Mesenchymal stem cell (in vitro differentiated cells and primary cell): ENCODE measurements at regions not wholly inside any gene's neighbourhood (a gene's known extent, or its start where the extent isn't known, plus 50 kb on each side); places are given as distances from the start of the nearest gene placed in this dataset.
A peak's percentile ranks its signal among the peaks of the same experiment; 100 is the strongest.

ENCODE experiments used
- DNase-seq: peaks from one replicate; pipeline ENCODE4 v3.0.0-alpha.2; 2013
- H2AFZ ChIP-seq: one replicate; pipeline ENCODE4 v1.6.1; 2013; ENCODE audit warnings: low read depth, mild to moderate bottlenecking, control low read depth, inconsistent platforms, low read length, moderate library complexity
- H2AK5ac ChIP-seq: 2 replicates; pipeline ENCODE4 v1.6.1; 2013; ENCODE audit warnings: low read length, moderate library complexity, mild to moderate bottlenecking, inconsistent platforms; ENCODE audit not compliant: severe bottlenecking
- H2BK120ac ChIP-seq: one replicate; pipeline ENCODE4 v1.6.1; 2013; ENCODE audit warnings: low read depth, mild to moderate bottlenecking, inconsistent platforms, low read length, moderate library complexity
- H2BK12ac ChIP-seq, 2 experiments: one replicate each; pipeline ENCODE4 v1.6.1; 2013; ENCODE audit warnings: inconsistent platforms in 2 of 2, low read length in 2 of 2, mild to moderate bottlenecking in 2 of 2, moderate library complexity in 2 of 2, control low read depth in 1 of 2
- H2BK15ac ChIP-seq: one replicate; pipeline ENCODE4 v1.6.1; 2013; ENCODE audit warnings: mild to moderate bottlenecking, low read depth, inconsistent platforms; ENCODE audit not compliant: poor library complexity, severe bottlenecking
- H2BK5ac ChIP-seq: 2 replicates; pipeline ENCODE4 v1.6.1; 2013; ENCODE audit warnings: low read depth, mild to moderate bottlenecking, low read length, control low read depth, inconsistent platforms; ENCODE audit not compliant: poor library complexity, severe bottlenecking
- H3K14ac ChIP-seq, 2 experiments: one replicate each; pipeline ENCODE4 v1.6.1; 2013; ENCODE audit warnings: inconsistent platforms in 2 of 2, low read length in 2 of 2, control low read depth in 1 of 2, mild to moderate bottlenecking in 1 of 2, moderate library complexity in 1 of 2
- H3K18ac ChIP-seq, 2 experiments: one replicate each; pipeline ENCODE4 v1.6.1; 2013; ENCODE audit warnings: inconsistent platforms in 2 of 2, low read length in 2 of 2, control low read depth in 1 of 2, low read depth in 1 of 2, mild to moderate bottlenecking in 1 of 2
- H3K23ac ChIP-seq, 2 experiments: one replicate each; pipeline ENCODE4 v1.6.1; 2013; ENCODE audit warnings: inconsistent platforms in 2 of 2, low read length in 2 of 2, mild to moderate bottlenecking in 2 of 2, moderate library complexity in 2 of 2, control low read depth in 1 of 2
- H3K27ac ChIP-seq: 2 replicates; pipeline ENCODE4 v1.5.1; 2013; ENCODE audit warnings: mild to moderate bottlenecking, moderate library complexity, low read length, control low read depth, inconsistent platforms; ENCODE audit not compliant: poor library complexity, severe bottlenecking
- H3K27me3 ChIP-seq, 2 experiments: 2 replicates each; pipeline versions ENCODE4 v1.6.1 to v1.7.0; 2013; ENCODE audit warnings: low read length in 2 of 2, mild to moderate bottlenecking in 2 of 2, moderate library complexity in 2 of 2, control low read depth in 1 of 2, inconsistent platforms in 1 of 2; ENCODE audit not compliant: control insufficient read depth in 1 of 2, insufficient read depth in 1 of 2
- H3K36me3 ChIP-seq, 2 experiments: 2 replicates each; pipeline versions ENCODE4 v1.6.1 to v1.7.0; 2013; ENCODE audit warnings: low read length in 2 of 2, control low read depth in 1 of 2, inconsistent platforms in 1 of 2, low read depth in 1 of 2, mild to moderate bottlenecking in 1 of 2; ENCODE audit not compliant: insufficient read depth in 2 of 2, control insufficient read depth in 1 of 2
- H3K4ac ChIP-seq, 2 experiments: one replicate each; pipeline ENCODE4 v1.6.1; 2013; ENCODE audit warnings: inconsistent platforms in 2 of 2, low read length in 2 of 2, mild to moderate bottlenecking in 2 of 2, moderate library complexity in 2 of 2, control low read depth in 1 of 2, low read depth in 1 of 2
- H3K4me1 ChIP-seq: 2 replicates; pipeline ENCODE4 v1.6.1; 2013; ENCODE audit warnings: low read depth, low read length, control low read depth; ENCODE audit not compliant: control insufficient read depth, insufficient read depth
- H3K4me2 ChIP-seq: 2 replicates; pipeline ENCODE4 v1.6.1; 2013; ENCODE audit warnings: low read length, mild to moderate bottlenecking, inconsistent platforms; ENCODE audit not compliant: poor library complexity, severe bottlenecking
- H3K4me3 ChIP-seq, 2 experiments: 2 replicates each; pipeline versions ENCODE4 v1.5.1 to v1.7.0; 2013; ENCODE audit warnings: low read length in 2 of 2, mild to moderate bottlenecking in 2 of 2, control low read depth in 1 of 2, low read depth in 1 of 2; ENCODE audit not compliant: insufficient read depth in 1 of 2
- H3K79me1 ChIP-seq: replicated peaks from 2 replicates; pipeline ENCODE4 v1.6.1; 2013; ENCODE audit warnings: mild to moderate bottlenecking, control low read depth, low read length, inconsistent platforms; ENCODE audit not compliant: poor library complexity, severe bottlenecking
- H3K9ac ChIP-seq: 2 replicates; pipeline ENCODE4 v1.7.0; 2013; ENCODE audit warnings: mild to moderate bottlenecking, low read length, moderate library complexity
- H3K9me3 ChIP-seq: 2 replicates; pipeline ENCODE4 v1.7.0; 2013; ENCODE audit warnings: mild to moderate bottlenecking, low read length; ENCODE audit not compliant: control insufficient read depth
- H4K8ac ChIP-seq: one replicate; pipeline ENCODE4 v1.6.1; 2013; ENCODE audit warnings: inconsistent platforms, mild to moderate bottlenecking, low read length, moderate library complexity
- H4K91ac ChIP-seq: one replicate; pipeline ENCODE4 v1.6.1; 2013; ENCODE audit warnings: mild to moderate bottlenecking, low read length, inconsistent platforms
- WGBS: methylation state at CpG from one replicate; pipeline ENCODE4 v1.1.7; 2013; ENCODE audit warnings: mixed read lengths; 5-methylcytosine and 5-hydroxymethylcytosine counted together

DNA sequence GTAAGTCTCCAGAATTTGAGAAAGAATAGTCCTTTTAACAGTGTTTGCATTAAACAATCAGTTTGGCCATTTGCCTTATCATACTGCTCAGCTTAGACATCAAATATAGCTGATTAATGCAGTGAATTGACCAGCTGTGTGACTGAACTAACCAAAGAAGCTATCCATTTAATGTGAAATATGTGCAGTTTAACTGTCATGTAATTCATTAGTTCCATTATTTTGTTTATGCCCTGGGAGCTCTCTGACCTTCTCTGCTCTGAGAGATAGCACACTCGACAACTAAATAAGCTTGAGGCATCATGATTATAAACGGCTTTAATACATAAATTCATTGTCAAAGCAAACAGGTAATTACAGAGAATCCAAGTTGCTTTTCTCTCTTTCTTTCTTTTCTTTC is 324.3 kb upstream of the PCDH7 start:
- Histone ChIP-seq H2AFZ (no peak overlapping the region), H2BK12ac (no peak overlapping the region), H3K27me3 (no peaks in the 10 kb centered on the region), H3K79me1 (no peaks in the 10 kb centered on the region), H4K8ac (no peak overlapping the region), H3K23ac (no peak overlapping the region), H2AK5ac (no peak overlapping the region), H2BK15ac (no peak overlapping the region), H3K27ac (no peak overlapping the region), H3K14ac (no peak overlapping the region), H3K4ac (no peak overlapping the region), H3K36me3 (no peaks in the 10 kb centered on the region), H2BK120ac (no peak overlapping the region), H2BK5ac (no peak overlapping the region), H3K4me3 (no peak overlapping the region), H3K4me1 (no peaks in the 10 kb centered on the region), H3K9ac (no peak overlapping the region), H3K18ac (no peak overlapping the region), H3K9me3 (peaks cover 9% of the 10 kb centered on the region), H4K91ac (no peak overlapping the region), H3K4me2 (no peak overlapping the region)
- WGBS = 76% methylated on average over 2 of the region's 2 CpGs
- DNase-seq = no peak

GRCh38 chr4:30396772-30397475 is 323.2 kb upstream of the PCDH7 start:
- H3K18ac ChIP-seq = no peak overlapping the region
- no peak overlapping the region for H2BK120ac ChIP-seq
- DNase-seq = peak; percentile 22
- no peaks in the 10 kb centered on the region for H3K27me3 ChIP-seq
- no peak overlapping the region for H3K27ac ChIP-seq
- H2BK12ac ChIP-seq = no peak overlapping the region
- no peaks in the 10 kb centered on the region for H3K4me1 ChIP-seq
- WGBS = 70% methylated on average over 1 of the region's 2 CpGs
- H3K14ac ChIP-seq = no peak overlapping the region
- H3K79me1 ChIP-seq = no peaks in the 10 kb centered on the region
- H3K36me3 ChIP-seq = no peaks in the 10 kb centered on the region
- H2AK5ac ChIP-seq = no peak overlapping the region
- no peak overlapping the region for H4K91ac ChIP-seq
- no peak overlapping the region for H2BK5ac ChIP-seq
- H3K4me2 ChIP-seq = no peak overlapping the region
- no peak overlapping the region for H2AFZ ChIP-seq
- H3K9ac ChIP-seq = no peak overlapping the region
- no peak overlapping the region for H2BK15ac ChIP-seq
- H3K4ac ChIP-seq = no peak overlapping the region
- no peak overlapping the region for H3K23ac ChIP-seq
- peaks cover 9% of the 10 kb centered on the region for H3K9me3 ChIP-seq
- H3K4me3 ChIP-seq = no peak overlapping the region
- no peak overlapping the region for H4K8ac ChIP-seq

GRCh38 chr4:30399476-30399875 is 320.7 kb upstream of the PCDH7 start:
- Histone ChIP-seq H3K23ac (no peak overlapping the region), H3K36me3 (no peaks in the 10 kb centered on the region), H3K4me3 (no peak overlapping the region), H3K27me3 (no peaks in the 10 kb centered on the region), H4K8ac (no peak overlapping the region), H3K4me2 (no peak overlapping the region), H3K14ac (no peak overlapping the region), H2AFZ (no peak overlapping the region), H2BK15ac (no peak overlapping the region), H2BK5ac (no peak overlapping the region), H2AK5ac (no peak overlapping the region), H3K27ac (no peak overlapping the region), H4K91ac (no peak overlapping the region), H3K4ac (no peak overlapping the region), H3K9me3 (no peaks in the 10 kb centered on the region), H3K18ac (no peak overlapping the region), H3K9ac (no peak overlapping the region), H3K79me1 (no peaks in the 10 kb centered on the region), H2BK12ac (no peak overlapping the region), H3K4me1 (no peaks in the 10 kb centered on the region), H2BK120ac (no peak overlapping the region)
- no peak for DNase-seq
- WGBS = 100% methylated on average over 1 of the region's 1 CpG

DNA sequence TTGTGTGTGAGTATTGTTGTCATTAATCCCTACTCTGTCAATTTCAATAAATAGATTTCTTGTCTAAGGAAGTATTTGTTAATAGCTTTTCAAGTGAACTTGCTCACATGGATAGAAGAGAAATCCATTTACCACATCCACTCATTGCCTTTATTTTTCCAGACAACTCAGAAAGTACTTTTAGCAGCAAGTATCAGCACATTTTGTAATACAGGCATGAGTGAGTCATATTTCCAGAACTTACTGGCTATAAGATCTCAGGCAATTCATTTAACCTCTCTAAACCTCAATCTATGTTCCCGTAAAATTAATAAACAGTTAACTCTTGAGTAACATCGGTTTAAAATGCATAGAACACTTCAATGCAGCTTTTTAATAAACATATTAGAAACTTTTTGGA is 317.9 kb upstream of the PCDH7 start:
- no peaks in the 10 kb centered on the region for H3K4me1 ChIP-seq
- no peak overlapping the region for H3K4me3 ChIP-seq
- no peaks in the 10 kb centered on the region for H3K36me3 ChIP-seq
- no peaks in the 10 kb centered on the region for H3K27me3 ChIP-seq
- no peak overlapping the region for H2BK5ac ChIP-seq
- peaks cover 6% of the 10 kb centered on the region for H3K9me3 ChIP-seq
- WGBS = no CpG with 5 or more reads among the region's 2 CpGs
- no peak overlapping the region for H3K18ac ChIP-seq
- H3K79me1 ChIP-seq = no peaks in the 10 kb centered on the region
- H2BK120ac ChIP-seq = no peak overlapping the region
- peak; percentile 78 for DNase-seq
- H3K9ac ChIP-seq = no peak overlapping the region
- H2BK15ac ChIP-seq = no peak overlapping the region
- H4K8ac ChIP-seq = no peak overlapping the region
- H2BK12ac ChIP-seq = no peak overlapping the region
- H2AK5ac ChIP-seq = no peak overlapping the region
- H3K23ac ChIP-seq = no peak overlapping the region
- no peak overlapping the region for H4K91ac ChIP-seq
- H3K4ac ChIP-seq = no peak overlapping the region
- no peak overlapping the region for H3K14ac ChIP-seq
- no peak overlapping the region for H3K4me2 ChIP-seq
- H3K27ac ChIP-seq = no peak overlapping the region
- no peak overlapping the region for H2AFZ ChIP-seq
